ENCODE measurements at regions not wholly inside any gene's neighbourhood (a gene's known extent, or its start where the extent isn't known, plus 50 kb on each side); places are given as distances from the start of the nearest gene placed in this dataset.

GRCh38 chr3:22523925-22524324 lies 679.2 kb upstream of the UBE2E2 start:
- no peak for DNase-seq (ENCODE audit: low spot score)
- in situ Hi-C loops (cut with MboI; ENCODE audit: low sequenced_read_pairs, unreplicated experiment) = no loop called here
- no peak for TF ChIP-seq CTCF (IDR thresholded peaks at IDR 0.05; ENCODE audit: borderline replicate concordance, control extremely low read depth, extremely low read depth, insufficient read depth, missing control alignments)

GRCh38 chr3:22526266-22526837 lies 676.8 kb upstream of the UBE2E2 start:
- in situ Hi-C loops (cut with MboI; ENCODE audit: low sequenced_read_pairs, unreplicated experiment) = no loop called here
- TF ChIP-seq CTCF (IDR thresholded peaks at IDR 0.05; ENCODE audit: borderline replicate concordance, control extremely low read depth, extremely low read depth, insufficient read depth, missing control alignments) = no peak

GRCh38 chr3:22536541-22536940 lies 666.6 kb upstream of the UBE2E2 start:
- TF ChIP-seq CTCF (IDR thresholded peaks at IDR 0.05; ENCODE audit: borderline replicate concordance, control extremely low read depth, extremely low read depth, insufficient read depth, missing control alignments) = no peak
- in situ Hi-C loops (cut with MboI; ENCODE audit: low sequenced_read_pairs, unreplicated experiment) = no loop called here
- DNase-seq (ENCODE audit: low spot score) = no peak

More at GRCh38 chr3:22526266-22526837, 676.8 kb upstream of the UBE2E2 start:
- DNase-seq (ENCODE audit: low spot score) = no peak

GRCh38 chr3:22537560-22537959 lies 665.6 kb upstream of the UBE2E2 start:
- in situ Hi-C loops (cut with MboI; ENCODE audit: low sequenced_read_pairs, unreplicated experiment) = no loop called here
- TF ChIP-seq CTCF (IDR thresholded peaks at IDR 0.05; ENCODE audit: borderline replicate concordance, control extremely low read depth, extremely low read depth, insufficient read depth, missing control alignments) = no peak
- DNase-seq (ENCODE audit: low spot score) = no peak

- TF ChIP-seq CTCF (IDR thresholded peaks at IDR 0.05; ENCODE audit: borderline replicate concordance, control extremely low read depth, extremely low read depth, insufficient read depth, missing control alignments) = no peak
- DNase-seq (ENCODE audit: low spot score) = no peak
- in situ Hi-C loops (cut with MboI; ENCODE audit: low sequenced_read_pairs, unreplicated experiment) = no loop called here
Measured at GRCh38 chr3:22542311-22542710, 660.8 kb upstream of the UBE2E2 start.

- DNase-seq (ENCODE audit: low spot score) = no peak
- in situ Hi-C loops (cut with MboI; ENCODE audit: low sequenced_read_pairs, unreplicated experiment) = no loop called here
- no peak for TF ChIP-seq CTCF (IDR thresholded peaks at IDR 0.05; ENCODE audit: borderline replicate concordance, control extremely low read depth, extremely low read depth, insufficient read depth, missing control alignments)
Measured at GRCh38 chr3:22555753-22556435, 647.2 kb upstream of the UBE2E2 start.

Measured in GM13976 (cell line).